ENCODE measurements at regions not wholly inside any gene's neighbourhood (a gene's known extent, or its start where the extent isn't known, plus 50 kb on each side); places are given as distances from the start of the nearest gene placed in this dataset.

DNA sequence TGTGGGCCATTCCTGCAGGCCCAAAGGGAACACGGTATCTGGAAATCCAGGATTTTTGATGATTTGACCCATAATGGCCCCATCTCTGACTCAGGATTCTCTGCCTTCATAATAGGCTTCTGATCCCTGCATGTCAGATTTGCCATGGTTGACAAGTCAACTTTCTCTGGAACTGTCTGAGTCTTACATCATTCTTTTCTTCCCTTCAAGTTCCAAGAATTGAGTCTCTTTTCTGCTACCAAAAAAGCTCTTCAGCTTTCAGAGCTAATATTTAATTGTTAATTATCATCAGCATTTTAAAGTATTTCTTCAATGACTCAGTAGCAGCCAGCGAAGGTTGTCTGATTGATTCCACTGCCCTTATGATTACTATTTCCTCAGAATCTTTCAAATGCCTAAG is 244.4 kb upstream of the COL8A1 start:
- no peak overlapping the region for H3K4me3 ChIP-seq (ENCODE audit: low read depth, low read length)
- H3K27me3 ChIP-seq (ENCODE audit: control insufficient read depth, insufficient read depth, low read length): no peaks in the 10 kb centered on the region
- no peak for DNase-seq (ENCODE audit: low read depth, low spot score)
- TF ChIP-seq, protein P1, sequence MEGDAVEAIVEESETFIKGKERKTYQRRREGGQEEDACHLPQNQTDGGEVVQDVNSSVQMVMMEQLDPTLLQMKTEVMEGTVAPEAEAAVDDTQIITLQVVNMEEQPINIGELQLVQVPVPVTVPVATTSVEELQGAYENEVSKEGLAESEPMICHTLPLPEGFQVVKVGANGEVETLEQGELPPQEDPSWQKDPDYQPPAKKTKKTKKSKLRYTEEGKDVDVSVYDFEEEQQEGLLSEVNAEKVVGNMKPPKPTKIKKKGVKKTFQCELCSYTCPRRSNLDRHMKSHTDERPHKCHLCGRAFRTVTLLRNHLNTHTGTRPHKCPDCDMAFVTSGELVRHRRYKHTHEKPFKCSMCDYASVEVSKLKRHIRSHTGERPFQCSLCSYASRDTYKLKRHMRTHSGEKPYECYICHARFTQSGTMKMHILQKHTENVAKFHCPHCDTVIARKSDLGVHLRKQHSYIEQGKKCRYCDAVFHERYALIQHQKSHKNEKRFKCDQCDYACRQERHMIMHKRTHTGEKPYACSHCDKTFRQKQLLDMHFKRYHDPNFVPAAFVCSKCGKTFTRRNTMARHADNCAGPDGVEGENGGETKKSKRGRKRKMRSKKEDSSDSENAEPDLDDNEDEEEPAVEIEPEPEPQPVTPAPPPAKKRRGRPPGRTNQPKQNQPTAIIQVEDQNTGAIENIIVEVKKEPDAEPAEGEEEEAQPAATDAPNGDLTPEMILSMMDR (IDR thresholded peaks at IDR 0.05; ENCODE audit: low read depth, low read length): no peak
- POLR2A ChIA-PET: no interaction called here
- no peak overlapping the region for H3K27ac ChIP-seq (ENCODE audit: low read depth, low read length)
- H3K9me3 ChIP-seq (ENCODE audit: control insufficient read depth, insufficient read depth, low read length): peaks cover 8% of the 10 kb centered on the region
- CTCF ChIA-PET: no interaction called here

- TF ChIP-seq, protein P1 (IDR thresholded peaks at IDR 0.05; ENCODE audit: low read depth, low read length): no peak
- H3K27me3 ChIP-seq (ENCODE audit: control insufficient read depth, insufficient read depth, low read length): no peaks in the 10 kb centered on the region
- DNase-seq (ENCODE audit: low read depth, low spot score): no peak
- no peak overlapping the region for H3K27ac ChIP-seq (ENCODE audit: low read depth, low read length)
- POLR2A ChIA-PET: no interaction called here
- no peaks in the 10 kb centered on the region for H3K9me3 ChIP-seq (ENCODE audit: control insufficient read depth, insufficient read depth, low read length)
- CTCF ChIA-PET: no interaction called here
- H3K4me3 ChIP-seq (ENCODE audit: low read depth, low read length): no peak overlapping the region
Measured at GRCh38 chr3:99388780-99389179, 249.6 kb upstream of the COL8A1 start.

- Histone ChIP-seq H3K27me3 (ENCODE audit: control insufficient read depth, insufficient read depth, low read length) (no peaks in the 10 kb centered on the region), H3K4me3 (ENCODE audit: low read depth, low read length) (no peak overlapping the region), H3K9me3 (ENCODE audit: control insufficient read depth, insufficient read depth, low read length) (no peaks in the 10 kb centered on the region), H3K27ac (ENCODE audit: low read depth, low read length) (no peak overlapping the region)
- CTCF ChIA-PET: no interaction called here
- POLR2A ChIA-PET: no interaction called here
- no peak for DNase-seq (ENCODE audit: low read depth, low spot score)
- TF ChIP-seq, protein P1 (IDR thresholded peaks at IDR 0.05; ENCODE audit: low read depth, low read length): no peak
Measured at GRCh38 chr3:99384596-99384995, 253.8 kb upstream of the COL8A1 start.

GRCh38 chr3:99376926-99377325 is 261.5 kb upstream of the COL8A1 start:
- Histone ChIP-seq H3K4me3 (ENCODE audit: low read depth, low read length) (no peak overlapping the region), H3K9me3 (ENCODE audit: control insufficient read depth, insufficient read depth, low read length) (no peaks in the 10 kb centered on the region; the same call in 1 of the 2 replicates), H3K27ac (ENCODE audit: low read depth, low read length) (no peak overlapping the region), H3K27me3 (ENCODE audit: control insufficient read depth, insufficient read depth, low read length) (no peaks in the 10 kb centered on the region)
- TF ChIP-seq, protein P1 (IDR thresholded peaks at IDR 0.05; ENCODE audit: low read depth, low read length): no peak
- no peak for DNase-seq (ENCODE audit: low read depth, low spot score)
- CTCF ChIA-PET: no interaction called here
- POLR2A ChIA-PET: no interaction called here

DNA sequence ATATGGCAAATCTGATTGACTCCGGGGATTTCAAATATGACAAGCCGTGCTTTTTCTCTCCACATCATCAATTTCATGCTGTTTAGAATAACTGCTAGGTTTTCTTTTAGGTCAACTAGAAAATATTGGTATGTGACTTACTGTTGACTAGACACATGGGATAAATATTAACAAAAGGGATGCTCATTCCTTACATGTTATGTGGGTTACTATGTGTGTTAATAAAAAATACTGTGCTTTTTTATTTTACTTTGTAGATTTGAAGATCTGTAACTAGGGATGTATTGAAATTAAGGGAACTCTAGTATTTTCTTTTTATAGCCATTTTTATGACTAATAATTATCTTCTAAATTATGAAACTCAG is 264.6 kb upstream of the COL8A1 start:
- CTCF ChIA-PET: no interaction called here
- H3K27me3 ChIP-seq (ENCODE audit: control insufficient read depth, insufficient read depth, low read length): no peaks in the 10 kb centered on the region
- no peaks in the 10 kb centered on the region; the same call in 1 of the 2 replicates for H3K9me3 ChIP-seq (ENCODE audit: control insufficient read depth, insufficient read depth, low read length)
- H3K27ac ChIP-seq (ENCODE audit: low read depth, low read length): no peak overlapping the region
- no peak for DNase-seq (ENCODE audit: low read depth, low spot score)
- no peak overlapping the region for H3K4me3 ChIP-seq (ENCODE audit: low read depth, low read length)
- TF ChIP-seq, protein P1 (IDR thresholded peaks at IDR 0.05; ENCODE audit: low read depth, low read length): no peak
- POLR2A ChIA-PET: interaction anchor here (0.6 kb wide), 1 partner anchor 264 kb away, joined by 5 read pairs; no protein-coding TSS in a partner anchor

Data from AG04450 (cell line).